CD4-positive, alpha-beta T cell (primary cell): ENCODE measurements at regions not wholly inside any gene's neighbourhood (a gene's known extent, or its start where the extent isn't known, plus 50 kb on each side); places are given as distances from the start of the nearest gene placed in this dataset.

Experiments used
- ATAC-seq: fragments of 200-7000 bp; cut with Tn5 transposase; one replicate; pipeline ENCODE4 v1.10.0; 2022; ENCODE audit warnings: mild to moderate bottlenecking; ENCODE audit not compliant: poor library complexity
- CTCF ChIA-PET: fragments of 350-600 bp; sonication (Branson Sonifier 250); formaldehyde crosslinking; loops from one replicate; lab custom pipeline; 2021; ENCODE audit warnings: antibody characterized with exemption, inconsistent platforms; lab: Charles Lee
- POLR2A ChIA-PET: fragments of 350-600 bp; sonication (Branson Sonifier 250); formaldehyde crosslinking; loops from one replicate; lab custom pipeline; 2021; ENCODE audit warnings: antibody characterized with exemption, inconsistent platforms; lab: Charles Lee
- DNase-seq, 14 experiments: peaks; one replicate each; pipeline ENCODE4 v3.0.0-alpha.2; 2013 to 2020; ENCODE audit warnings: mixed read lengths in 2 of 14
- H3K27ac ChIP-seq, 2 donors: one replicate each; pipeline versions ENCODE4 v1.5.1 to v1.7.0; 2013; ENCODE audit warnings: low read length in 2 of 2, low read depth in 1 of 2, mild to moderate bottlenecking in 1 of 2
- H3K27me3 ChIP-seq, 2 experiments: 1 replicate in 1 of 2; 2 replicates in 1 of 2; pipeline versions ENCODE4 v1.6.1 to v1.7.0; 2013; ENCODE audit warnings: low read length in 2 of 2, control low read depth in 1 of 2, mild to moderate bottlenecking in 1 of 2, moderate library complexity in 1 of 2; ENCODE audit not compliant: insufficient read depth in 2 of 2, control insufficient read depth in 1 of 2
- H3K36me3 ChIP-seq: one replicate; pipeline ENCODE4 v1.6.1; 2013; ENCODE audit warnings: low read length, control low read depth; ENCODE audit not compliant: insufficient read depth
- H3K4me1 ChIP-seq: one replicate; pipeline ENCODE4 v1.6.1; 2013; ENCODE audit warnings: low read length, control low read depth; ENCODE audit not compliant: insufficient read depth
- H3K4me3 ChIP-seq: one replicate; pipeline ENCODE4 v1.5.1; 2013; ENCODE audit warnings: mild to moderate bottlenecking, low read length, moderate library complexity
- H3K9me3 ChIP-seq, 2 experiments: 1 replicate in 1 of 2; 2 replicates in 1 of 2; pipeline versions ENCODE4 v1.6.1 to v1.7.0; 2013; ENCODE audit warnings: low read length in 2 of 2, mild to moderate bottlenecking in 2 of 2, control low read depth in 1 of 2, moderate library complexity in 1 of 2; ENCODE audit not compliant: control insufficient read depth in 1 of 2, insufficient read depth in 1 of 2
- H3K27ac Mint-ChIP-seq: one replicate; pipeline ENCODE4 v1.8.0; 2020; ENCODE audit warnings: mixed read lengths
- H3K27me3 Mint-ChIP-seq: one replicate; pipeline ENCODE4 v1.8.0; 2021; ENCODE audit warnings: mixed read lengths
- H3K36me3 Mint-ChIP-seq: one replicate; pipeline ENCODE4 v1.8.0; 2021; ENCODE audit warnings: low read depth, mixed read lengths
- H3K4me1 Mint-ChIP-seq: one replicate; pipeline ENCODE4 v1.8.0; 2021; ENCODE audit warnings: low read depth, mixed read lengths
- H3K4me3 Mint-ChIP-seq: one replicate; pipeline ENCODE4 v1.8.0; 2020; ENCODE audit warnings: mild to moderate bottlenecking, mixed read lengths
- H3K9me3 Mint-ChIP-seq: one replicate; pipeline ENCODE4 v1.8.0; 2020; ENCODE audit warnings: mixed read lengths
- intact Hi-C, 2 experiments: fragments of 100-400 bp; cut with DNase I in 1 of 2; cut with micrococcal nuclease in 1 of 2; formaldehyde crosslinking; loops; one replicate each; pipeline versions ENCODE4 v1.15.1 to v1.9.0; 2023 to 2025; cut with DNase I, micrococcal nuclease
- TF ChIP-seq, protein P1 (sequence below): fragments of 200-600 bp; IDR thresholded peaks from one replicate; pipeline ENCODE4 v1.8.0; 2022; ENCODE audit warnings: antibody characterized with exemption, mild to moderate bottlenecking

- POLR2A ChIA-PET, result no interaction called here
- no peaks in the 10 kb centered on the region for H3K4me1 Mint-ChIP-seq
- no peak overlapping the region for H3K4me3 Mint-ChIP-seq
- no peaks in the 10 kb centered on the region for H3K4me1 ChIP-seq
- no peak for DNase-seq
- H3K27me3 ChIP-seq, result no peaks in the 10 kb centered on the region
- H3K36me3 ChIP-seq, result no peaks in the 10 kb centered on the region
- no peak overlapping the region for H3K27ac ChIP-seq
- intact Hi-C loops, result no loop called here
- CTCF ChIA-PET, result no interaction called here
- H3K9me3 Mint-ChIP-seq, result peaks cover 19% of the 10 kb centered on the region
- H3K36me3 Mint-ChIP-seq, result no peaks in the 10 kb centered on the region
- peaks cover 2% of the 10 kb centered on the region for H3K27me3 Mint-ChIP-seq
- H3K27ac Mint-ChIP-seq, result no peak overlapping the region
- peaks cover 5 to 15% of the 10 kb centered on the region in 2 experiments for H3K9me3 ChIP-seq
- TF ChIP-seq, protein P1, sequence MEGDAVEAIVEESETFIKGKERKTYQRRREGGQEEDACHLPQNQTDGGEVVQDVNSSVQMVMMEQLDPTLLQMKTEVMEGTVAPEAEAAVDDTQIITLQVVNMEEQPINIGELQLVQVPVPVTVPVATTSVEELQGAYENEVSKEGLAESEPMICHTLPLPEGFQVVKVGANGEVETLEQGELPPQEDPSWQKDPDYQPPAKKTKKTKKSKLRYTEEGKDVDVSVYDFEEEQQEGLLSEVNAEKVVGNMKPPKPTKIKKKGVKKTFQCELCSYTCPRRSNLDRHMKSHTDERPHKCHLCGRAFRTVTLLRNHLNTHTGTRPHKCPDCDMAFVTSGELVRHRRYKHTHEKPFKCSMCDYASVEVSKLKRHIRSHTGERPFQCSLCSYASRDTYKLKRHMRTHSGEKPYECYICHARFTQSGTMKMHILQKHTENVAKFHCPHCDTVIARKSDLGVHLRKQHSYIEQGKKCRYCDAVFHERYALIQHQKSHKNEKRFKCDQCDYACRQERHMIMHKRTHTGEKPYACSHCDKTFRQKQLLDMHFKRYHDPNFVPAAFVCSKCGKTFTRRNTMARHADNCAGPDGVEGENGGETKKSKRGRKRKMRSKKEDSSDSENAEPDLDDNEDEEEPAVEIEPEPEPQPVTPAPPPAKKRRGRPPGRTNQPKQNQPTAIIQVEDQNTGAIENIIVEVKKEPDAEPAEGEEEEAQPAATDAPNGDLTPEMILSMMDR, result no peak
- ATAC-seq, result no peak
- no peak overlapping the region for H3K4me3 ChIP-seq
Measured at GRCh38 chr19:28785971-28786370, 427.0 kb downstream of the UQCRFS1 start.

DNA sequence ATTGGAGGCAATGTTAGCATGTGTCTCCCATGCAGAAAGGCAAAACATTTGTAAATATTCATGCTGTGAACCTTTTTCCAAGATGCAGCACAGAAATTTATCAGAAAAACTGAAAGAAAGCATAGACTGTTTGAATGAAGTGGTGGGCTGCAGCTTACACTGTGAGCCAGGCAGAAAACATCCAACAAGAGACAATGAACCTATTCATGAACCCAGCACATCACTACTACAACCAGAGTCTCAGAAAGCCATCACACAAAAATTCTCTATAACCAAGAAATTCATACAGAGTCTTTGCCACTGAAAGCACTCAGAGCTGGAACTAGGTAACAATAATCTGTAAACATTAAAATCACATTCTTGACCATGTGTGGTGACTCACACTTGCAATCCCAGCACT is 448.9 kb downstream of the UQCRFS1 start:
- Histone ChIP-seq H3K27ac (no peak overlapping the region), H3K27me3 (no peaks in the 10 kb centered on the region), H3K4me1 (no peaks in the 10 kb centered on the region), H3K36me3 (no peaks in the 10 kb centered on the region), H3K9me3 (peaks cover 4 to 29% of the 10 kb centered on the region in 2 experiments), H3K4me3 (no peak overlapping the region)
- no peak overlapping the region for H3K4me3 Mint-ChIP-seq
- TF ChIP-seq, protein P1, result no peak
- ChIA-PET CTCF (no interaction called here), POLR2A (no interaction called here)
- no peaks in the 10 kb centered on the region for H3K36me3 Mint-ChIP-seq
- no peak overlapping the region for H3K27ac Mint-ChIP-seq
- DNase-seq (no peak), ATAC-seq (no peak)
- H3K9me3 Mint-ChIP-seq, result peaks cover 17% of the 10 kb centered on the region
- intact Hi-C loops, result no loop called here
- no peaks in the 10 kb centered on the region for H3K4me1 Mint-ChIP-seq
- H3K27me3 Mint-ChIP-seq, result no peaks in the 10 kb centered on the region

- H3K9me3 Mint-ChIP-seq, result no peaks in the 10 kb centered on the region
- H3K4me1 ChIP-seq, result no peaks in the 10 kb centered on the region
- no peak overlapping the region for H3K4me3 ChIP-seq
- no peak overlapping the region for H3K27ac Mint-ChIP-seq
- POLR2A ChIA-PET, result no interaction called here
- no peak overlapping the region for H3K27ac ChIP-seq
- DNase-seq (no peak), ATAC-seq (no peak)
- no peak overlapping the region for H3K4me3 Mint-ChIP-seq
- H3K27me3 Mint-ChIP-seq, result peaks cover 3% of the 10 kb centered on the region
- peaks cover 0 to 7% of the 10 kb centered on the region in 2 experiments for H3K9me3 ChIP-seq
- H3K4me1 Mint-ChIP-seq, result no peaks in the 10 kb centered on the region
- no peaks in the 10 kb centered on the region for H3K36me3 Mint-ChIP-seq
- H3K27me3 ChIP-seq, result peaks cover 0 to 3% of the 10 kb centered on the region in 2 experiments
- no peaks in the 10 kb centered on the region for H3K36me3 ChIP-seq
- TF ChIP-seq, protein P1, result no peak
- CTCF ChIA-PET, result no interaction called here
- intact Hi-C loops, result no loop called here
Measured at GRCh38 chr19:28746478-28746877, 466.5 kb downstream of the UQCRFS1 start.
